ENCODE measurements at regions not wholly inside any gene's neighbourhood (a gene's known extent, or its start where the extent isn't known, plus 50 kb on each side); places are given as distances from the start of the nearest gene placed in this dataset.

- DNase-seq: no peak
These were observed 258.4 kb upstream of the CRY1 start for GRCh38 chr12:107351713-107352112.

- DNase-seq: no peak
These were observed 259.2 kb upstream of the CRY1 start for GRCh38 chr12:107352347-107353081.

- DNase-seq: no peak
These were observed 260.0 kb upstream of the CRY1 start for GRCh38 chr12:107353312-107353711.

GRCh38 chr12:107355004-107355565, 261.7 kb upstream of the CRY1 start:
- DNase-seq: no peak

DNA sequence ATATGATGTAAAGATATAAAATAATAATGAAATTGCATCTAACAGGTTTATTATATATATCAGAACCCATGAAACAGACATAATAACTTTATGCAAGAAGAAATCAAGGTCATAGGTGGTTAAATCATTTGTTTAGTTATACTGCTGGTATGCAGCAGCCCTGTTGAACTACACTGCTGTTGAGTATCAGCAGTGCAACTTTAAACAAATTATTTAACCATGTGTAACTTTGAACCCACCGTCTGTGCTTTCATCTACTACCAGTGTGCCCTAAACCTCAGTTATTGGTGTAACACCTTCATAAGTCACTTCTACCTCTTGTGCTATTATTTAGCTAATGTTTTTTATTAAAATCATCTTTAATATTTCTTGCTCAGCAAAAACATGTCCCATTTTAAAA, 262.3 kb upstream of the CRY1 start:
- no peak for DNase-seq

DNA sequence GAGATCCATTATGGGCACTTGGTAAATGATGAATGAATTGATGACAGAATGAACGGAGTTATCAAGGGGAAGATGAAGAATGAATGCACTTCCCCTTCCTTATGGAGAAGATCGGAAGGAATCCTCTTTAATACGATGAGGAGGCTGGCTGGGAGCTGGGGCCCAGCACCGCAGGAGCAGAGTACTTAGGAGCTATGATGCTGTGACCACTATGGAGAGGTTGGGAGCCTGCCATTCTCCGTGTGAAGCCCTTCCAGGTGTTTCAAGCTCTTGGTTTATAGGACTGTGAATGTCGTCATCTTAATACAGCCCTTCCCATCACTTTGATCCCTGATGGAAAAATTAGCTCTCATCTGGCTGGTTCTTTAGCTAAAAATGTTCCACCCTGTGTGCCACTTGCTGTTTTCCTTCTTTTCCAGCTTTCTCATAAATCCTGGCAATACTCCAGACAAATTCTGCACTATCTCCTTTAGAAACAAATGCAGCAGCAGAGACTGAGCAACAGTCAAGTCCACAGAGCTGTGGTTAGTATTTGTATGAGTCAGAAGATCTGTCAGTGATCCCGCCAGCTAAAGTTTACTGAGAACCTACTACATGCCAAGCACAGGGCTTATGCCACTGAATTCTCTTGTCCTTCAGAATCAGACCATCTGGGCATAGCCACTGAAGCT, 263.1 kb upstream of the CRY1 start:
- no peak for DNase-seq

GRCh38 chr12:107356937-107357295, 263.6 kb upstream of the CRY1 start:
- no peak for DNase-seq

GRCh38 chr12:107359382-107359781, 266.0 kb upstream of the CRY1 start:
- no peak for DNase-seq

DNA sequence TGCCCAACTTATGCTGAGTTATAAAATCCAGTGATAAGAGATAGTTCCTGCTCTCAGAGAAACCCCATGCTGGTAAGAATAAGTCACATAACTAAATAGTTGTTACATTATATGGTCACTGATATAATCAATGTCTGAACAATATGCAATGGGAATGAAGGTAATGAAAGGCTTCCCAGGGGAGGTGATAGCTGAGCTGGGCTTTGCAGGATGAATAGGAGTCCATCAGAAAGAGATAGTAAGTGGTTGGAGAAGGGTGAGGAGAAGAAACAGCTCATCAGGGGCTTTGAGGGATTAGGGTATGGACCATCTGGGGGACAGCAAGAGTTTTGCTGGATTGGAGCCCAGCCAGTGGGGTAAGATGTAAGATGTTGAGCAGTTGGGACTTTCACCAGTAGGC, 266.7 kb upstream of the CRY1 start:
- DNase-seq: no peak

DNA sequence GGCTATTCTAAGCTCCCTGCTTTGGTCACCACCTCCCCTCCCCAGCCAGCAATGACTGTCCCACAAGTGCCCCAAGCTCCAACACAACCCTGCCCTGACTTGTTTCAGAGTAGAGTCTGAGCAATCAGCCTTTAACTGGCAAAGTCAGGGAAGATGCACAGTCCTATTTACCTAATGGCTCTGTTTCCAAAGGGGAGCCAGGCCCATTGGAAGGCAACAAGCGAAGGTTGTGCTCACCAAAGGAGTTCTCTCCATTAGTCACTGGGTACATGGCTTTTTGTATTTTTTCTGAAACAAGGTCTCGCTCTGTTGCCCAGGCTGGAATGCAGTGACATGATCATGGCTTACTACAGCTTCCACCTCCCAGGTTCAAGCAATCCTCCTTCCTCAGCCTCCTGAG, 267.1 kb upstream of the CRY1 start:
- DNase-seq: no peak

- no peak for DNase-seq
These were observed 268.6 kb upstream of the CRY1 start for GRCh38 chr12:107361970-107362369.

DNA sequence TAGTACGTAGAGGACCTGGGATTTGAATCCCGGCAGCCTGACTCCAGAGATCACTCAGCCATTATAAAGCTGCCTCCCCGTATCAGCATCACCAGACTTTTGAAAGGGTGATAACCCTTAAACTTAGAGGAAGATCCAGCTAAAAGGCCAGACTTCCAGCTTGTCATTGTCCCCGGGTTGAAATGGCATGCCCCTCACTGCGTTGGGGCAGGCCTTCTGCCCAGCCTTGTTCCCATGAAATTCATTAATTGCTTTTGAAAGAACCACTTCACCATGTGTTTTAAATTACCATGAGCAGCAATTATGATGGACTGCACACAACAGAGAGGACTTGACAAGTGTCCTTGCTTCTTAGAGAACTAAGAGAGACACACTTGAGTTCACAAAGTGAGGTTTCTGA, 269.6 kb upstream of the CRY1 start:
- DNase-seq: no peak

- DNase-seq: no peak
These were observed 271.6 kb upstream of the CRY1 start for GRCh38 chr12:107364875-107365518.

- DNase-seq: no peak
These were observed 272.4 kb upstream of the CRY1 start for GRCh38 chr12:107365703-107366102.

DNA sequence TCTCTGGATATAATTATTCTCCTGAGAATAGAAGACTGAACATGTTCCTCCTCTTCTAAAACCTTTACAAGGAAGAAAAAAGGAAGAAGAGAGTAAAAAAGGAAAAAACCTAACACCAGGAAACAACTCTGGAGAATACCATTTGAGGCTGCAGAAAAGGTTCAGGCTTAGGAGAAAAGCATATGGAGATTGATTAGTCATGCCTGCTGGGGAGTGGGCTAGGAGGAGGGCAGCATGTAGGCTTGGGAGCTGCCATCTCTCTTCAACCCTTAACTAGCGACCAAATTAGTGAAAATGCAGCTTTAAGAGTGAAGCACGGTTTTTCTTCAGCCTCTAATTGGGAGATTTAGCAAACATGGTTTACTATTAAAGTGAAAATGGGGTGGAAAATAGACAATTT, 273.0 kb upstream of the CRY1 start:
- no peak for DNase-seq

DNA sequence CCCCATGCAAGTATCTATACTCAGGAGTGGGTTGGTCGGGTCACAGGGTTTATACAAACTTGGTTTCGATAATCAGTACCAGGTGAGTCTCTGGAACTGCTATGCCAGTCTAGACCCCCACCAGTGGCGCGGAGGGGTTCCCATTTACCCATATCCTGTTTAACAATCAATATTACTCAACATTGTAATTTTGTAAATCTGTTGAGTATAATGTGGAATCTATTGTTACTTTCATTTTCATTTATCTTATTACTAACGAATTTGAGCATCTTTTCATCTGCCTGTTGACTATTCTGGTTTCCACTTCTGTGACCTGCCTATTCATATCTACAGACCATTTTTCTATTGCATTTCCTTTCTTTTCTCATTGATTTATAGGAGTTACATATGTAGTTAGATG, 275.2 kb upstream of the CRY1 start:
- no peak for DNase-seq

- no peak for DNase-seq
These were observed 275.7 kb upstream of the CRY1 start for GRCh38 chr12:107369006-107369405.

- DNase-seq: no peak
These were observed 276.3 kb upstream of the CRY1 start for GRCh38 chr12:107369679-107370078.

- no peak for DNase-seq
These were observed 278.9 kb upstream of the CRY1 start for GRCh38 chr12:107372229-107372658.

DNA sequence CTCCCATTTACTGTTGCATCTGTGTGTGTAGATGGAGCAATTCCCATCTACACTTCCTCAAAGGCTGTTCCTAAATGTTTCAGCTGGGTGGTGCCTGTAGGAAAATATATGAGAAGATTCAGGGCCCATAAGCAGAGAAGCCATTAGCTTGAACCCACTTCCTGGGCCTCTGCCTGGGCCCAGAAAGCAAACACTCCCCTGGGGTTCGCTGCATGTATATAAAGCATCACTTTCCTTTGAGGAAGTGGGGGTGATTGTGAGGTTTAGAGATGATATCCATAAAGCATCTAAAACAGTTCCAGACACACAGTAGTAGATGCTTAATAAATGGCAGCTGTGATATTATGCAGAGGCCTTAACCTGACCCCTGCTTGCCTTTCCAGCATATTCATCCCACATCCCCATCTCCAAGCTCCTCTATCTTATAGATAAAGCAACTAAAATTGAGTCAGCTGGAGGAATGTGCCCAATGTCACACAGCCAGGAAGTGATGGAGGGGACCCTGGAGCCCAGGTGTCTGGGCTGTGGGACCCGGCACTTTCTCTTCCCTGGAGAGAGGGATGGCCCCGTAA, 280.0 kb upstream of the CRY1 start:
- no peak for DNase-seq

DNA sequence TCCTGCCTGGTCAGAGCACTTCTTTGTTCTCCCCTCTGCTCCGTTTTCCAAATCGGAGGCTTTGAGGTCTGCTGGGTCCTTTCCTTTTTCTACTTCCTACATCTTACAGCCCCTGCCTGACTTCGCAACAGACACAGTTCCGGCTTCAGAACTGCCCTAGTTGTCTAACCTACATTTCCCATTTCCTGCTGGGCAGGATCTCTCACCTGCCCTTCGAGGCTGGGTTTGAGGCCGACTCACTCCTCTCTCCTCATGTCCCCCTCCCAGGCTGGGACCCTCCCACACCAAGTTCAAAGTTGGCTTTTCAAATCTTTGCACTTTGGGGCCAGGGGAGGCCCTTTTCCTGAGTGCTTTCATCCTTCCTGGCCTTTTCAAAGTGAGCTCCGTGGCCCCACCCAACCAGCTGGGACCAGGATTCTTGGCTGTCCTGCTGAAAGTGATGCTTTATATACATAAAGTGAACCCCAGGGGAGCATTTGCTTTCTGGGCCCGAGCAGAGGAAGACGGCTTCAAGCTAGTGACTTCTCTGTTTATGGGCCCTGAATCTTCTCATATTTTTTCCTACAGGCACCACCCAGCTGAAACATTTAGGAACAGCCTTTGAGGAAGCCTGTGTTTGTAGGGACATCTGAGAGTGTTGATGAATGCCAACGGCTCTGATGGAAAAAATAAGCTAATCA, 281.0 kb upstream of the CRY1 start:
- DNase-seq: no peak

GRCh38 chr12:107375231-107375630, 281.9 kb upstream of the CRY1 start:
- no peak for DNase-seq
